HG02938 (cell line): ENCODE measurements at regions not wholly inside any gene's neighbourhood (a gene's known extent, or its start where the extent isn't known, plus 50 kb on each side); places are given as distances from the start of the nearest gene placed in this dataset.
"Not testable (repeated sequence)": the region's sequence is repeated elsewhere in the genome, so short reads cannot be mapped to it uniquely, and the experiment has no call there.

Source experiments
- ATAC-seq: cut with Tn5 transposase; IDR thresholded peaks from one replicate; pipeline ENCODE4 v1.9.1; 2021; ENCODE audit warnings: mild to moderate bottlenecking, moderate library complexity; ENCODE audit not compliant: unreplicated experiment

DNA sequence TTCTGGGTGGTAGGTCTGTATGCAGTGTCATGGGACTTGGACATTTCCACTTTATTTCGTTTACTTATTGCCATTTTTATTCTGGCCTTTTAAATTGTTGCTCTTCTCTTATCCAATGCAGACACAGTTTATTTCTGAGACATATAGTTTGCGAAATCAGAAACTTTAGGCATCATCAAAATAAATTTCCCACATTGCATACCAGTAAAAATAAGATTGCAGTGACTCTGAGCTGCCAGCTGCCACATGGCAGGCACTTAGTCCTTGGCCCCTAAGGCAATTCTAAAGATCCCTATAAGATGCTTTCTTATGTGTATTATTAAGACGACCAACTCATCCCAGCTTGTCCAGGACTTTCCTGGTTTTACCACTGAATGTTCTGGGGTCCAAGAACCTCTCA is 81.8 kb upstream of the ANKRD1 start:
- no peak for ATAC-seq

- ATAC-seq: not testable (repeated sequence)
Measured at GRCh38 chr10:91003379-91003778, 82.5 kb upstream of the ANKRD1 start.

DNA sequence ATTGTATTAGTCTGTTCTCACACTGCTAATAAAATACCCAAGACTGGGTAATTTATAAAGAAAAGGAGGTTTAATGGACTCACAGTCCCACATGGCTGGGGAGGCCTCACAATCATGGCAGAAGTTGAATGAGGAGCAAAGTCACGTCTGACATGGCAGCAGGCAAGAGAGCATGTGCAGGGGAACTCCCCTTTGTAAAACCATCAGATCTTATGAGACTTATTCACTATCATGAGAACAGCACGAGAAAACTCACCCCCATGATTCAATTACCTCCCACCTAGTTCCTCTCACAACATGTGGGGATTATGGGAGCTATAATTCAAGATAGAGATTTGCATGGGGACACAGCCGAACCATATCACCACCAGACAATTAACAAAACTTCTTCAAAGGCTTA is 84.4 kb upstream of the ANKRD1 start:
- not testable (repeated sequence) for ATAC-seq

- ATAC-seq: peak; percentile 43
Measured at GRCh38 chr10:91006001-91006751, 85.3 kb upstream of the ANKRD1 start.

- peak; percentile 92 for ATAC-seq
Measured at GRCh38 chr10:91006752-91007346, 86.0 kb upstream of the ANKRD1 start.

DNA sequence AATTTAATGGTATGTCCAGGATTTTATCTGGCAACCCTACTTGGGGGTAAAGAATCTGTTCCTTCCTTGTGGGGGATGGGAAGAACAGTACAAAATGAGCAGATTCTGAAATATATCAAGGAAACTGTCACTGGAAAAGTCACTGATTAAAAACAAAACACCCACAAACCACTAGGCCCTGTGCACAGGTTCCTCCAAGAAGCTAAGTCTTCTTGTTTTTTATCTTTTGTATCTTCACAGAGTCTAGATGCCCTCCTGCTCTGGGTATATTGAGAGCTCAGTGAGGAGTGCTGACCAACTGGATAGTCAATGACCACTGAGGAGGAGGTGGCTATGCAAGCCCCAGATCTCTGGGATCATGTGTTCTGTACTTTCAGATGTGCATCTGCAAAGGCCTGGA is 86.8 kb upstream of the ANKRD1 start:
- ATAC-seq: no peak

- ATAC-seq: no peak
Measured at GRCh38 chr10:91009121-91009520, 88.2 kb upstream of the ANKRD1 start.

GRCh38 chr10:91010952-91011351 is 90.1 kb upstream of the ANKRD1 start:
- no peak for ATAC-seq

DNA sequence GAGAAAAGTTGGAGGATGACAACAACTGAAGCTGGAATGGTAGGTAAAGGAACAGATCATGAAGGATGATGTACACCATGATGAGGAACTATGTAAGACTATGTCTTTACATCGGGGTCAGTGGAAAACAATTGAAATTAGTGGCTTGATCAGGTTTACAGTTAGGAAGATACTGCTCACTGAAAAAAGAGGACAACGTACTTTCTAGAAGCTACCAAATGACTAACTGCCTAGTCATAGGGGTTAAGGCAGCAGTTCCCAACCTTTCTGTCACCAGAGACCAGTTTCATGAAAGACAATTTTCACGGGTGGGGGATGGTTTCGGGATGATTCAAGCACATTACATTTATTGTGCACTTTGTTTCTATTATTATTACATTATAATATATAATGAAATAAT is 91.6 kb upstream of the ANKRD1 start:
- no peak for ATAC-seq

- no peak for ATAC-seq
Measured at GRCh38 chr10:91013985-91014384, 93.1 kb upstream of the ANKRD1 start.

GRCh38 chr10:91017198-91017597 is 96.3 kb upstream of the ANKRD1 start:
- ATAC-seq: no peak

- no peak for ATAC-seq
Measured at GRCh38 chr10:91021901-91022300, 101.0 kb upstream of the ANKRD1 start.

DNA sequence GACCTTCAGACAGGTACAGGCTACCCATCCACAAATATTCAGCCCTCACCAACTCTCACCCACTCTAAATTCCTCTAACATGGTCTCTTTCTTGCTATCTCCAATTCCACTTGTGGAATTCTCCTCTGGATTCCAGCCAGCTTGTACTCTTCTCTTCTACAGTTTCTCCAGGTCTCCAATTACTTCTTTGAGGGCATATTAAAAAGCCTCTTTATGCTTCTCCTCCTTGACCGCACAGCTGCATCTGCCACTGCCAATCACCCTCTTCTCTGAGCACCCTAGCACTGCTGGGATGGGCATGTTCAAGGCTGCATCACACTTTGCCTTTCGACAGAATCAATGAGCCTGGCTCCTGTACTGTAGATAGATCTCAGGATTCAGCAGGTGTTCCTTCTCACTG is 101.5 kb upstream of the ANKRD1 start:
- ATAC-seq: no peak

- no peak for ATAC-seq
Measured at GRCh38 chr10:91022924-91023699, 102.2 kb upstream of the ANKRD1 start.

- ATAC-seq: no peak
Measured at GRCh38 chr10:91023700-91024398, 103.0 kb upstream of the ANKRD1 start.

- ATAC-seq: no peak
Measured at GRCh38 chr10:91024541-91024940, 103.7 kb upstream of the ANKRD1 start.

DNA sequence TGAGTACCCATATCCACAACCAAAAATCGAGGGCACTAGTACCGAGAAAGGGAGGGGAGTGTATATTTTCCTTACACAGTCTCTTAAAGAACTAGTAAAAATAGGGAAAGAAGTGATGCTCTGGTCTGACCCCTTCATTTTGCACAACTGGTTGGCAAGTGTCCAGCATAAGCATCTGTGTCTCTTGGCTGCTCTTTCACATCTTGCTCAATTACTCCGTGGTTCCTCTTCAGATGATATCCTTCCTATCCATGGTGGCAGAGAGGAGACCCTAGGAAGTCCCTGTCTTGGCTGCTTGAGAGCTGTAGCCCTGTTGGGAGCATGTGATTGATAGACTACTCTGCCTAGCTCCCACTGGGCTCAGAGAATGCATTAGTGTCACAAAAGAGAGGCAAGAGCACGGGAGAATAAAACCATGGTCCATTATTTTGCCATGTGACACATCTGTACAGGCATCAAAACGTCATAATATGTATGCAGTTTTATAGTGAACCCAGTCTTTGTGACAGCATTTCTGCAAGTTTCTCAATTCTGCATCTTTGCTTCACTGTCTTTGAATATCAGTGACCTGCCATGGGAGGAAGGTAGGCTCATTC is 111.8 kb upstream of the ANKRD1 start:
- ATAC-seq: no peak

DNA sequence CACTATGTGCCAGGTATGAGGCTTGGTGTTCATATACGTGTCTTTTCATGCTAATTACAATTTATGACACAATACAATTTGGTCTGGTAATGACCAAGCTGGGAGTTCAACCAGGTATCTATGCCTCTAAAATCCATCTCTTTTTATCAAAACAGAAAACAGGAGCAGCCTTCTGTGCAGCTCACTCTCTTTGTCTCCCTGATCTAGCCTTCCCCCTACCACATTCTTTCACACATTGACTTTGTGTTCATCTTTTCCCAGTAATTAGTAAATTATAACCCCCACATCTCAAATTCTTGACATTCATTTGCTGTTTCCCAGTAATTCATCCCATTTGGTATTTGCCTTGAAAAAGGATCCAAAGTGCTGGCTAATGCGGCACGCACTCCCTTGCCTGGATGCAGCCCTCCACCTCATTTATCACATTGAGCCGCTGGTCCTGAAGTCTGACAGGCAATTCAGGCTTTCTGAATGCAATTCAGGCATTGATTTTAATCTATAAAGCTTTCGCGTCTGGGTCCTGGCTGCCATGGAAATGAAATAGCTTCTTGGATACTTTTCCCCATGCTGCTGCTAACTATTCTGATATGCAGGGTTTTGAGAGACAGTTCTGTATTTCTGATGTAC is 112.5 kb upstream of the ANKRD1 start:
- ATAC-seq: no peak

DNA sequence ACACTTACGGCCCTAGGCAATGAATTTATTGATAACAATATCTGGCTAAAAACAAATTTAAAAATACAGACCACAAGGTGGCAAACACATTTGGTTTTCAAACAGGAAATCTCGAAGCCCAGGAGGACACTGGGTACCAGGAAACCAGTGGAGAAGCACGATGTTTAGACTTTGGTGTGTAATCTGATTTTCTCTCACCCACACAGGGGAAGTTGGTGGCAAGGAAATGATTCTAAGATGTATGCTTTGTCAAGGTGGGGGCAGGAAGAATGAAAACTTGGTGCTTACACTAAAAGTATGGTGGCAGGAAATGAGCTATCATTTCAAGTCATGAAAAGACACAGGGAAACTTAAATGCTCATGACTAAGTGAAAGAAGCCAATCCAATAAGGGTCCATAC is 113.2 kb upstream of the ANKRD1 start:
- no peak for ATAC-seq

DNA sequence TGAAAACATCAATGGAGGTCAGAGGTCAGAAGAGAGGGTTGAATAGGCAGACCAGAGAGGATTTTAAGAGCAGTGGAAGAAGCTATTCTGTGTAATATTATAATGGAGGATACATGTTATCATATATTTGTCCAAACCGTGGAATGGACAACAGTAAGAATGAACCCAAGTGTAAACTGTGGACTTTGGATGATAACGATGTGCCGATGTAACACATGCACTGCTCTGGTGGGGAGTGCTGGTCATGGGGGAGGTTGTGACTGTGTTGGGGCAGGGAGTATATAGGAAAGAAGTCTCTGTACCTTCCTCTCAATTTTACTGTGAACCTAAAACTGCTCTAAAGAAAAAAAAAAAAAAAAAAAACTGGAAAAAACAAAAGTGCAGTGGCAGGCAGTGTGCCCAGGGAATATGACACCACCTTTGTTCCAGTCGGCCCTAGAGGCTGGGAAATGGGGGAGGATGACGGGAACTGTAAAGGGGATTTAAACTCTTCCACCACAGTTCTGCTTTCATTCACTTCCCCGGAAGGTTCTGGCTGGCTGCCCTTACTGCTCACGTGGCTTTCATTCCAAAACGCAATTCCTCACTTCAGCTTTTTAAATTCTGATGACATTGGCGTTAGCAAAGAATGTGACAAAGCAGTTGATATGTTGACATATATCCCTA is 113.7 kb upstream of the ANKRD1 start:
- ATAC-seq: no peak
